Activated T-helper 2 cell treated with anti-CD3 and anti-CD28 coated beads, Interferon-gamma antibody, Interleukin-2, Interleukin-4, amounts not matched to agents 10 μg/mL and 5 μg/mL and 100 μg/mL, durations not matched to agents 14 hours and 24 hours and 36 hours (primary cell): ENCODE measurements at regions not wholly inside any gene's neighbourhood (a gene's known extent, or its start where the extent isn't known, plus 50 kb on each side); places are given as distances from the start of the nearest gene placed in this dataset.

ENCODE experiments used
- DNase-seq: peaks from one replicate; pipeline ENCODE4 v3.0.0; 2021; ENCODE audit warnings: low spot score
- H3K27ac Mint-ChIP-seq: one replicate; pipeline ENCODE4 v1.8.0; 2021; ENCODE audit warnings: mixed read lengths
- H3K27me3 Mint-ChIP-seq: one replicate; pipeline ENCODE4 v1.8.0; 2021; ENCODE audit warnings: low read depth, mixed read lengths
- H3K36me3 Mint-ChIP-seq: one replicate; pipeline ENCODE4 v1.8.0; 2021; ENCODE audit warnings: low read depth, mixed read lengths
- H3K4me1 Mint-ChIP-seq: one replicate; pipeline ENCODE4 v1.8.0; 2021; ENCODE audit warnings: low read depth, mixed read lengths
- H3K4me3 Mint-ChIP-seq: one replicate; pipeline ENCODE4 v1.8.0; 2021; ENCODE audit warnings: low read depth, mild to moderate bottlenecking, moderate library complexity, mixed read lengths
- H3K9me3 Mint-ChIP-seq: one replicate; pipeline ENCODE4 v1.8.0; 2021; ENCODE audit warnings: mixed read lengths
- intact Hi-C: fragments of 100-400 bp; cut with micrococcal nuclease; formaldehyde crosslinking; loops from one replicate; pipeline ENCODE4 v1.15.1; 2023

DNA sequence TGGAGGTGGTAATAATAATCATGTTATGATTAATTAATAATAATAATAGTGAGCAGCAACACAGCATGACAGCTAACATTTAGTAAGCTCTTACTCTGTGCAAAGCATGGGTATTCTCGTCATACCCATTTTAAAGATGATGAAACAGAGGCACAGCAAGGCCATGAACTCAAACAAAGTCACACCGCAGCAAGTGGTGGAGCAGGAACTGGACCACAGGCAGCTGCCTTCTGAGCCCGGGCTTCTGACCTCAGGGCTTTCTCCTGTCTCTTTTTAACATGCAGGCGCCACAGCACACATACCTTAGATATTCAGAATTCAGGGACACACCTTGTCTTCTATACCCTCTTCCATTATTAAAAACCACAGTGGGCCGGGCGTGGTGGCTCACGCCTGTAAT, 50.7 kb upstream of the SPATA12 start:
- H3K27me3 Mint-ChIP-seq, result peaks cover 4% of the 10 kb centered on the region
- no peaks in the 10 kb centered on the region for H3K9me3 Mint-ChIP-seq
- no peaks in the 10 kb centered on the region for H3K36me3 Mint-ChIP-seq
- no peak overlapping the region for H3K4me3 Mint-ChIP-seq
- H3K4me1 Mint-ChIP-seq, result peaks cover 9% of the 10 kb centered on the region
- no peak for DNase-seq
- intact Hi-C loops, result no loop called here
- H3K27ac Mint-ChIP-seq, result no peak overlapping the region

GRCh38 chr3:57009367-57009766, 51.1 kb upstream of the SPATA12 start:
- intact Hi-C loops, result no loop called here
- Mint-ChIP-seq H3K36me3 (no peaks in the 10 kb centered on the region), H3K4me1 (peaks cover 9% of the 10 kb centered on the region)

GRCh38 chr3:57007521-57008460, 52.7 kb upstream of the SPATA12 start:
- no peaks in the 10 kb centered on the region for H3K9me3 Mint-ChIP-seq
- no peak overlapping the region for H3K27ac Mint-ChIP-seq
- no peak for DNase-seq
- intact Hi-C loops, result no loop called here
- H3K27me3 Mint-ChIP-seq, result peaks cover 9% of the 10 kb centered on the region
- no peaks in the 10 kb centered on the region for H3K36me3 Mint-ChIP-seq
- no peak overlapping the region for H3K4me3 Mint-ChIP-seq
- H3K4me1 Mint-ChIP-seq, result peaks cover 9% of the 10 kb centered on the region

More at GRCh38 chr3:57009367-57009766, 51.1 kb upstream of the SPATA12 start:
- H3K27me3 Mint-ChIP-seq, result peaks cover 4% of the 10 kb centered on the region
- no peak overlapping the region for H3K27ac Mint-ChIP-seq
- no peaks in the 10 kb centered on the region for H3K9me3 Mint-ChIP-seq
- no peak for DNase-seq
- no peak overlapping the region for H3K4me3 Mint-ChIP-seq

DNA sequence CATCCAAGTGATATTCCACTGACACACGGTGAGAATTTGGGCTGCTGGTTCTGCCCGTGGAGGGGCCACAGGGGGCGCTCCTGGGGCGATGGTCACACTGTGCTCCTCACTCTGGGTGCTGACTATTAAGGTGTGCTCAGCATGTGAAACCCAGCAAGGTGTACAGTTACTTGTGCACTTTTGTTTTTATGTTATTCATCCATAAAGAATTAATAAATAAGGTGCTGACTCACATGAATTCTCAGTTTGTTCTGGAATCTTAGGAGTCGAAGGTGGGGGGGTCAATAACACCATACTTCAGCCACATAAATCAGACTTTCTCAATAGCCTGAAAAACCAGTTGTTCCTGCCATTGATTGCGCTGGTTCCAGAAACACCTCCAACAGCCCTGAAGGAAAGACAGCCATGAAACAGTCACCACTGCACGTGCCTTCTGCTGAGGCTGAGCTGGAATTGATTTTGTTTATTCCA, 53.5 kb upstream of the SPATA12 start:
- H3K4me1 Mint-ChIP-seq, result peaks cover 9% of the 10 kb centered on the region
- no peak overlapping the region for H3K4me3 Mint-ChIP-seq
- H3K27ac Mint-ChIP-seq, result no peak overlapping the region
- peaks cover 9% of the 10 kb centered on the region for H3K27me3 Mint-ChIP-seq
- H3K9me3 Mint-ChIP-seq, result no peaks in the 10 kb centered on the region
- intact Hi-C loops, result no loop called here
- H3K36me3 Mint-ChIP-seq, result no peaks in the 10 kb centered on the region
- DNase-seq, result no peak

GRCh38 chr3:57006179-57006657, 54.2 kb upstream of the SPATA12 start:
- Mint-ChIP-seq H3K4me3 (no peak overlapping the region), H3K27me3 (peaks cover 9% of the 10 kb centered on the region), H3K27ac (no peak overlapping the region), H3K36me3 (no peaks in the 10 kb centered on the region), H3K4me1 (peaks cover 9% of the 10 kb centered on the region), H3K9me3 (no peaks in the 10 kb centered on the region)
- DNase-seq, result no peak
- intact Hi-C loops, result no loop called here

DNA sequence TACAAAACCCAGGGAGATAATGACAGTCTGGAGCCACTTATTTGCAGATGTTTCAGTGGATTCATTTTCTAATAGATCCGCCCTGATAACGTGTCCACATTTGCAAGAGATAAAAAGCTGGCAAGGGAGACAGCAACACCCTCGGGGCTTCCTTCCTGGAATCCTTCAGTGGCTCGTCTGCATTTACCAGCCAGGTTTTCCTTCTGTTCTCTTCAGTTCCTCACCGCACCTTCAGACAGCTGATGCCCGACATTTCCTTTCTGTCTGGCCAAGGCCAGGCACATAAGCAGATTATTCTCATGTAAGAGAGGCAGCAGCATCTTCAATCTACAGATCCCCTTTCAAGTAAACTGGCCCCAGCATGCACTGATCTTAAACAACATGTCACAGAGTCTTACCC, 56.2 kb upstream of the SPATA12 start:
- Mint-ChIP-seq H3K9me3 (no peaks in the 10 kb centered on the region), H3K27me3 (peaks cover 9% of the 10 kb centered on the region), H3K4me3 (no peak overlapping the region), H3K4me1 (peaks cover 9% of the 10 kb centered on the region), H3K36me3 (no peaks in the 10 kb centered on the region), H3K27ac (no peak overlapping the region)
- DNase-seq, result no peak
- intact Hi-C loops, result no loop called here

DNA sequence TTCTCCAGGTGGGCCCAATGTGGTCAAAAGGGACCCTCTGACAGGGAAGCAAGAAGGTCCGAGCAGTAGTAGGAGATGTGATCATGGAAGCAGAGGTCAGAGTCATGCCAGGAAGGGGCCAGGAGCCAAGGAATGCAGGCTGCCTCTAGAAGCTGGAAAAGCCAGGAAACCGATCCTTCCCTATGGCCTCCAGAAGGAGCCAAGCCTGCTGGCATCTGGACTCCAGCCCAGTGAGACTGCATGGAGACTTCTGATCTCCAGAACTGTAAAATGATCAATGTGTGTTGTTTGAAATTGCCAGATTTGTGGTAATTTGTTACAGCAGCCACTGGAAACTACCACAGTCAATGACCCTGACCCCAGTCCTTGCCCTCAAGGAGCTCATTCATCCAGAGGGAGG, 56.8 kb upstream of the SPATA12 start:
- Mint-ChIP-seq H3K9me3 (no peaks in the 10 kb centered on the region), H3K4me1 (peaks cover 9% of the 10 kb centered on the region), H3K27ac (no peak overlapping the region), H3K27me3 (peaks cover 9% of the 10 kb centered on the region), H3K4me3 (no peak overlapping the region), H3K36me3 (no peaks in the 10 kb centered on the region)
- no peak for DNase-seq
- intact Hi-C loops, result no loop called here

DNA sequence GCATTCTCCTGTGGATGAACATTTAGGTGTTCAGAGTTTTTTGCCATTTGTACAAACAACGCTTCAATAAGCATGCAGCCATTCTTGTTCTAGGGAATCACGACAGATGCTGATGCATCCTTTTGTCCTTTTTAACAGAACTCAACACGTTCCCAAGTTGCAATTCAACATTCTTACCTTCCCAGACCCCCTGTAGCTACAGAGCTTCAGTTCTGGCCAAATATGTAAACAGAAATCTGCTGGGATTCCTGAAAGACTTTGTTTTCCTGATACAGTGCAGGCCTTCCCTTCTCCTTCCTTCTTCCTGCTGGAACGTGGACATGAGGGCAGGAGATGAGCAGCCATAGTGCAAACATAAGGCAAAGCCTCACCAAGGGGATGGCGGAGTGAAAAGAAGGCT, 59.1 kb upstream of the SPATA12 start:
- Mint-ChIP-seq H3K9me3 (no peaks in the 10 kb centered on the region), H3K27me3 (peaks cover 16% of the 10 kb centered on the region), H3K4me3 (no peak overlapping the region), H3K36me3 (no peaks in the 10 kb centered on the region), H3K27ac (no peak overlapping the region), H3K4me1 (no peaks in the 10 kb centered on the region)
- no peak for DNase-seq
- intact Hi-C loops, result no loop called here

- no peak for DNase-seq
- Mint-ChIP-seq H3K9me3 (no peaks in the 10 kb centered on the region), H3K36me3 (no peaks in the 10 kb centered on the region), H3K27me3 (peaks cover 14% of the 10 kb centered on the region), H3K4me1 (peaks cover 3% of the 10 kb centered on the region), H3K27ac (no peak overlapping the region), H3K4me3 (no peak overlapping the region)
- intact Hi-C loops, result no loop called here
Measured at GRCh38 chr3:57000012-57000411, 60.5 kb upstream of the SPATA12 start.

DNA sequence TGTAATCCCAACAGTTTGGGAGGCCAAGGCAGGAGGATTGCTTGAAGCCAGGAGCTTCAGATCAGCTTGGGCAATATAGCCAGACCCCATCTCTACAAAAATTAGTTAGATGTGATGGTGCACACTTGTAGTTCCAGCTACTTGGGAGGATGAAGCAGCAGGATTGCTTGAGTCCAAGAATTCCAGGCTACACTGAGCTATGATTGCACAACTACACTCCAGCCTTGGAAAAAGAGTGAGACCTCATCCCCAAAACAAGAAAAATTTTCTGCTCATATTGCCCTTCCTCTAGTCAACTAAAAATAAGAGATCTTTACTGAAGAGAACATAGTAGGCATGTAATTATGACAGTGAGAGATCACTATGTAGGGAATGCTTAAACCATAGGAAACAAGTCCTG, 60.9 kb upstream of the SPATA12 start:
- intact Hi-C loops, result loop anchor here (10.0 kb wide), 1 partner anchor 225 kb away; the partner anchor contains the start of gene APPL1
- Mint-ChIP-seq H3K27me3 (peaks cover 13% of the 10 kb centered on the region), H3K27ac (no peak overlapping the region), H3K4me1 (peaks cover 3% of the 10 kb centered on the region), H3K9me3 (no peaks in the 10 kb centered on the region), H3K36me3 (no peaks in the 10 kb centered on the region), H3K4me3 (no peak overlapping the region)
- no peak for DNase-seq

GRCh38 chr3:56998076-56998529, 62.4 kb upstream of the SPATA12 start:
- H3K27me3 Mint-ChIP-seq, result peaks cover 8% of the 10 kb centered on the region
- intact Hi-C loops, result loop anchor here (10.0 kb wide), 1 partner anchor 227 kb away; the partner anchor contains the start of gene APPL1
- no peak overlapping the region for H3K27ac Mint-ChIP-seq
- no peak overlapping the region for H3K4me3 Mint-ChIP-seq
- no peak for DNase-seq
- no peaks in the 10 kb centered on the region for H3K9me3 Mint-ChIP-seq
- H3K36me3 Mint-ChIP-seq, result no peaks in the 10 kb centered on the region
- H3K4me1 Mint-ChIP-seq, result peaks cover 3% of the 10 kb centered on the region

DNA sequence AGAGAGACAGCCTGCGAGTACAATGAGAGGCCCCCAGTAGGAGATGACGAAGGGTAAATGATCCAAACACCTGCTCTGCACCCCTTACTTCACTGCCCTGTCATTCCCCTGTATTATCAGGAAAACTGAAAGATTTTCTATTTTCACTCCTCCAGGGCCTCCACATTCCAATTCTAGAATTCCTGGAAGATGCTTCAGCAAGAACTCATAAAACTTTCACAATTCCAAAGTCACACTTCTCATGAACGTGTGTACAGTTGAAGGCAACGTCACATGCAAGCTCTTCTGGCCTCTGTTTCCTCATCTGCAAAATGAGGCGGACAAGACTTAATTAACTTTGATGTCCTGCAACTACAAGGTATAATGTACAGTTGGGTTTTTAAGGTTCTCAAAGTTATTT, 62.8 kb upstream of the SPATA12 start:
- no peaks in the 10 kb centered on the region for H3K36me3 Mint-ChIP-seq
- no peak for DNase-seq
- H3K27ac Mint-ChIP-seq, result no peak overlapping the region
- no peak overlapping the region for H3K4me3 Mint-ChIP-seq
- no peaks in the 10 kb centered on the region for H3K9me3 Mint-ChIP-seq
- H3K27me3 Mint-ChIP-seq, result peaks cover 8% of the 10 kb centered on the region
- intact Hi-C loops, result loop anchor here (10.0 kb wide), 1 partner anchor 227 kb away; the partner anchor contains the start of gene APPL1
- H3K4me1 Mint-ChIP-seq, result peaks cover 3% of the 10 kb centered on the region

DNA sequence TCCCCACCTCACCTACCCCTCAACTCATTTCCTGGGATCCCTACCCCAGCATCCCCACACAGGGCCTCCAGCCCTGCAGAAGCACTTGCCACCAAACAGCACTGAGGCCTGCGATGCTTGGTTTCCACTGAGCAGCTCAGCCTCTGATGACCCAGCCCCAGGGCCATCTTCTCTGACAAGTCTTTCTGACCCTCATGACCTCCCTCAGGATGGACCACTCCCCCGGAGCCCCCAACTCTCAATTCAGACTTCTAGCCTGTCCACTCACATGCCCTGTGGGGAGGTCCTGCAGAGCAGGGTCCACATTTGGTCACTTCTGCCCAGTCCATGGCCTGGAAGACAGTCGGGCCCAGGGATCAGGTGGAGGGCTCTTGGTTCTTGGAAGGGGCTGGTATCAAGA, 63.4 kb upstream of the SPATA12 start:
- H3K36me3 Mint-ChIP-seq, result no peaks in the 10 kb centered on the region
- no peak for DNase-seq
- peaks cover 9% of the 10 kb centered on the region for H3K27me3 Mint-ChIP-seq
- peaks cover 3% of the 10 kb centered on the region for H3K4me1 Mint-ChIP-seq
- H3K27ac Mint-ChIP-seq, result no peak overlapping the region
- intact Hi-C loops, result loop anchor here (10.0 kb wide), 1 partner anchor 228 kb away; the partner anchor contains the start of gene APPL1
- no peaks in the 10 kb centered on the region for H3K9me3 Mint-ChIP-seq
- H3K4me3 Mint-ChIP-seq, result no peak overlapping the region
